ENCODE measurements at regions not wholly inside any gene's neighbourhood (a gene's known extent, or its start where the extent isn't known, plus 50 kb on each side); places are given as distances from the start of the nearest gene placed in this dataset.

- TF ChIP-seq CTCF (IDR thresholded peaks at IDR 0.05), result no peak
- TF ChIP-seq EP300 (IDR thresholded peaks at IDR 0.05), result no peak
- peaks cover 0 to 16% (median 0%) of the 10 kb centered on the region in 3 donors for H3K27me3 ChIP-seq
- H3K4me3 ChIP-seq, result no peak overlapping the region
- H3K27ac ChIP-seq, result no peak overlapping the region
- H3K36me3 ChIP-seq, result no peaks in the 10 kb centered on the region
- intact Hi-C loops (cut with DNase I; ENCODE audit: low total_unique reads), result no loop called here
- H3K4me1 ChIP-seq, result no peaks in the 10 kb centered on the region
- peaks cover 5 to 24% (median 13%) of the 10 kb centered on the region in 4 donors for H3K9me3 ChIP-seq
- WGBS, 5 donors, result 49 to 67% (median 62%) methylated on average over 6 of the region's 6 CpGs
- DNase-seq, result peak in 1 of 2 donors; percentile 16
These were observed 824.5 kb downstream of the TBC1D22A start for GRCh38 chr22:47586946-47587345.

- Histone ChIP-seq H3K4me3 (no peak overlapping the region), H3K4me1 (no peaks in the 10 kb centered on the region), H3K27ac (no peak overlapping the region), H3K36me3 (no peaks in the 10 kb centered on the region), H3K9me3 (peaks cover 5 to 24% (median 13%) of the 10 kb centered on the region in 4 donors), H3K27me3 (peaks cover 0 to 16% (median 0%) of the 10 kb centered on the region in 3 donors)
- intact Hi-C loops (cut with DNase I; ENCODE audit: low total_unique reads), result no loop called here
- TF ChIP-seq POLR2AphosphoS5 (IDR thresholded peaks at IDR 0.05) (no peak), CTCF (IDR thresholded peaks at IDR 0.05) (no peak), EP300 (IDR thresholded peaks at IDR 0.05) (no peak), POLR2A (IDR thresholded peaks at IDR 0.05) (no peak)
- no peak for DNase-seq
- 82 to 88% (median 88%) methylated on average over 3 of the region's 3 CpGs for WGBS, 5 donors
These were observed 823.6 kb downstream of the TBC1D22A start for GRCh38 chr22:47586038-47586437.

GRCh38 chr22:47583959-47584562 is 821.6 kb downstream of the TBC1D22A start:
- WGBS, 5 donors, result 48 to 69% (median 59%) methylated on average over 2 of the region's 2 CpGs
- no peaks in the 10 kb centered on the region for H3K4me1 ChIP-seq
- no peak overlapping the region for H3K4me3 ChIP-seq
- H3K9me3 ChIP-seq, result peaks cover 5 to 24% (median 13%) of the 10 kb centered on the region in 4 donors
- no peaks in the 10 kb centered on the region for H3K36me3 ChIP-seq
- intact Hi-C loops (cut with DNase I; ENCODE audit: low total_unique reads), result no loop called here
- H3K27me3 ChIP-seq, result peaks cover 0 to 8% (median 0%) of the 10 kb centered on the region in 3 donors
- TF ChIP-seq POLR2A (IDR thresholded peaks at IDR 0.05), result no peak
- no peak for TF ChIP-seq CTCF (IDR thresholded peaks at IDR 0.05)
- TF ChIP-seq POLR2AphosphoS5 (IDR thresholded peaks at IDR 0.05), result no peak
- TF ChIP-seq EP300 (IDR thresholded peaks at IDR 0.05), result no peak
- DNase-seq, result no peak
- no peak overlapping the region for H3K27ac ChIP-seq

- H3K36me3 ChIP-seq, result no peaks in the 10 kb centered on the region
- H3K4me3 ChIP-seq, result no peak overlapping the region
- TF ChIP-seq CTCF (IDR thresholded peaks at IDR 0.05), result no peak
- no peak for TF ChIP-seq POLR2A (IDR thresholded peaks at IDR 0.05)
- no peak for TF ChIP-seq EP300 (IDR thresholded peaks at IDR 0.05)
- no peak for TF ChIP-seq POLR2AphosphoS5 (IDR thresholded peaks at IDR 0.05)
These were observed 819.6 kb downstream of the TBC1D22A start for GRCh38 chr22:47582067-47582466.

More at GRCh38 chr22:47582067-47582466, 819.6 kb downstream of the TBC1D22A start:
- H3K27ac ChIP-seq, result no peak overlapping the region
- intact Hi-C loops (cut with DNase I; ENCODE audit: low total_unique reads), result no loop called here
- no peak for DNase-seq
- H3K9me3 ChIP-seq, result peaks cover 5 to 24% (median 13%) of the 10 kb centered on the region in 4 donors
- 40 to 63% (median 58%) methylated on average over 1 of the region's 1 CpG for WGBS, 5 donors
- no peaks in the 10 kb centered on the region for H3K4me1 ChIP-seq
- peaks cover 0 to 3% (median 0%) of the 10 kb centered on the region in 3 donors for H3K27me3 ChIP-seq
